ENCODE measurements at regions not wholly inside any gene's neighbourhood (a gene's known extent, or its start where the extent isn't known, plus 50 kb on each side); places are given as distances from the start of the nearest gene placed in this dataset.
"Not testable (repeated sequence)": the region's sequence is repeated elsewhere in the genome, so short reads cannot be mapped to it uniquely, and the experiment has no call there.

- no peak for DNase-seq (ENCODE audit: low read depth)
These were observed 503.2 kb downstream of the PIK3C3 start for GRCh38 chr18:42458226-42458625.

- no peak for DNase-seq (ENCODE audit: low read depth)
These were observed 504.8 kb downstream of the PIK3C3 start for GRCh38 chr18:42459873-42460272.

- no peak for DNase-seq (ENCODE audit: low read depth)
These were observed 516.9 kb downstream of the PIK3C3 start for GRCh38 chr18:42471885-42472284.

- no peak for DNase-seq (ENCODE audit: low read depth)
These were observed 518.6 kb downstream of the PIK3C3 start for GRCh38 chr18:42473611-42474010.

- no peak for DNase-seq (ENCODE audit: low read depth)
These were observed 519.5 kb downstream of the PIK3C3 start for GRCh38 chr18:42474577-42474976.

GRCh38 chr18:42475157-42475556 lies 520.1 kb downstream of the PIK3C3 start:
- no peak for DNase-seq (ENCODE audit: low read depth)

- DNase-seq (ENCODE audit: low read depth): no peak
These were observed 522.2 kb downstream of the PIK3C3 start for GRCh38 chr18:42477267-42477666.

- no peak for DNase-seq (ENCODE audit: low read depth)
These were observed 525.4 kb downstream of the PIK3C3 start for GRCh38 chr18:42480441-42480840.

GRCh38 chr18:42484648-42485047 lies 529.6 kb downstream of the PIK3C3 start:
- no peak for DNase-seq (ENCODE audit: low read depth)

GRCh38 chr18:42486271-42486670 lies 531.2 kb downstream of the PIK3C3 start:
- DNase-seq (ENCODE audit: low read depth): no peak

GRCh38 chr18:42508683-42509296 lies 553.8 kb downstream of the PIK3C3 start:
- no peak for DNase-seq (ENCODE audit: low read depth)

GRCh38 chr18:42509750-42510415 lies 554.8 kb downstream of the PIK3C3 start:
- no peak for DNase-seq (ENCODE audit: low read depth)

GRCh38 chr18:42510540-42510939 lies 555.5 kb downstream of the PIK3C3 start:
- no peak for DNase-seq (ENCODE audit: low read depth)

- no peak for DNase-seq (ENCODE audit: low read depth)
These were observed 558.4 kb downstream of the PIK3C3 start for GRCh38 chr18:42513441-42513840.

- DNase-seq (ENCODE audit: low read depth): no peak
These were observed 559.5 kb downstream of the PIK3C3 start for GRCh38 chr18:42514512-42514911.

GRCh38 chr18:42517896-42518295 lies 562.9 kb downstream of the PIK3C3 start:
- no peak for DNase-seq (ENCODE audit: low read depth)

GRCh38 chr18:42518331-42518730 lies 563.3 kb downstream of the PIK3C3 start:
- not testable (repeated sequence) for DNase-seq (ENCODE audit: low read depth)

GRCh38 chr18:42520138-42520537 lies 565.1 kb downstream of the PIK3C3 start:
- DNase-seq (ENCODE audit: low read depth): no peak

- DNase-seq (ENCODE audit: low read depth): no peak
These were observed 570.9 kb downstream of the PIK3C3 start for GRCh38 chr18:42525905-42526304.

GRCh38 chr18:42527766-42528165 lies 572.7 kb downstream of the PIK3C3 start:
- DNase-seq (ENCODE audit: low read depth): no peak

GRCh38 chr18:42530276-42530675 lies 575.2 kb downstream of the PIK3C3 start:
- DNase-seq (ENCODE audit: low read depth): no peak

GRCh38 chr18:42532119-42532518 lies 577.1 kb downstream of the PIK3C3 start:
- DNase-seq (ENCODE audit: low read depth): no peak

- no peak for DNase-seq (ENCODE audit: low read depth)
These were observed 578.1 kb downstream of the PIK3C3 start for GRCh38 chr18:42533009-42533575.
